Neural progenitor cell (in vitro differentiated cells): ENCODE measurements at regions not wholly inside any gene's neighbourhood (a gene's known extent, or its start where the extent isn't known, plus 50 kb on each side); places are given as distances from the start of the nearest gene placed in this dataset.

Experiments
- EZH2phosphoT487 ChIP-seq: fragments of 200-600 bp; sonication (generic); IDR thresholded peaks from 2 replicates; pipeline ENCODE4 v1.6.1; 2017; ENCODE audit warnings: antibody characterized with exemption
- TF ChIP-seq, protein P1 (sequence below): fragments of 200-600 bp; sonication (generic); IDR thresholded peaks from 2 replicates; pipeline ENCODE4 v1.5.1; 2017; ENCODE audit warnings: antibody characterized with exemption, mild to moderate bottlenecking

DNA sequence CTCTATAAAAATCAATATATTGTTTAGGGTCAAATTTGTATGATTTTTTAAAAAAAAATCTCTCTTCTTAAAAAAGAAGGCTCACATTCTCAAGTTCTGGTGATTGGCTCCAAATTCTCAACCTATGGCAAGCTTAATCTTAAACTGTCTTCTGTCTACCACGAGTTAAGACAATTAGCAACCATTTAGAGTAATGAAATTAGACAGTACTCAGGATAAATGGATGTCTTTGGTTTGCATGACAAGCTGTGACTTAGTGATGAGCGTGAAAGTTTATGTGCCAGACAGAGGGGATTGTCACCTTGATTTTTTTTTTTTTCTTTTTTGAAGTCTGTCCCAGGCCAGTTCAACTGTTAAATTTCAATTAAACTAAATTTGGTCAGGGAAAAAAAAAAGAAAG is 1632.3 kb downstream of the MAT2B start:
- no peak for TF ChIP-seq EZH2phosphoT487
- TF ChIP-seq, protein P1, sequence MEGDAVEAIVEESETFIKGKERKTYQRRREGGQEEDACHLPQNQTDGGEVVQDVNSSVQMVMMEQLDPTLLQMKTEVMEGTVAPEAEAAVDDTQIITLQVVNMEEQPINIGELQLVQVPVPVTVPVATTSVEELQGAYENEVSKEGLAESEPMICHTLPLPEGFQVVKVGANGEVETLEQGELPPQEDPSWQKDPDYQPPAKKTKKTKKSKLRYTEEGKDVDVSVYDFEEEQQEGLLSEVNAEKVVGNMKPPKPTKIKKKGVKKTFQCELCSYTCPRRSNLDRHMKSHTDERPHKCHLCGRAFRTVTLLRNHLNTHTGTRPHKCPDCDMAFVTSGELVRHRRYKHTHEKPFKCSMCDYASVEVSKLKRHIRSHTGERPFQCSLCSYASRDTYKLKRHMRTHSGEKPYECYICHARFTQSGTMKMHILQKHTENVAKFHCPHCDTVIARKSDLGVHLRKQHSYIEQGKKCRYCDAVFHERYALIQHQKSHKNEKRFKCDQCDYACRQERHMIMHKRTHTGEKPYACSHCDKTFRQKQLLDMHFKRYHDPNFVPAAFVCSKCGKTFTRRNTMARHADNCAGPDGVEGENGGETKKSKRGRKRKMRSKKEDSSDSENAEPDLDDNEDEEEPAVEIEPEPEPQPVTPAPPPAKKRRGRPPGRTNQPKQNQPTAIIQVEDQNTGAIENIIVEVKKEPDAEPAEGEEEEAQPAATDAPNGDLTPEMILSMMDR: no peak
